OCI-M2 (cell line): ENCODE measurements at regions not wholly inside any gene's neighbourhood (a gene's known extent, or its start where the extent isn't known, plus 50 kb on each side); places are given as distances from the start of the nearest gene placed in this dataset.

Source experiments
- DNase-seq: peaks from one replicate; lab custom pipeline; 2025; ENCODE audit not compliant: unreplicated experiment; lab: John Stamatoyannopoulos, UW

DNA sequence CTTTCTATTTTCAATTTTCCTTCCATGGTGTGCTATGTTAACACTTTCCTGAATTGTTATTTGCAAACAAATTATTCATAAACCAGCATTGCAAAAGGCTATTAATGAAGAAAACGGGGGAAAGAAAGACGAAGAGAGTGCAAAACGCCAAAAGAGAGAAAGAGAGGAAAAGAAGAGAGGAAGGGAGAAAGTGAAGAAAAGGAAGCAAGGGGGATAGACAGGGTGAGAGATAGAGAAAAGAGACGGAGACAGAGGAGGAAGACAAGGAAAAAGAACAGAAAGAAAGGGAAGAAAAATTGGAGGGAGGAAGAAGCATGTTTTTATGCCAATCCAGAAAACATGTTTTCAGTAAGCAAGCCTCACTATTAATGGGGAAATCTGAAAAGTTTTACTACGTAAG is 310.6 kb downstream of the TFEC start:
- no peak for DNase-seq

DNA sequence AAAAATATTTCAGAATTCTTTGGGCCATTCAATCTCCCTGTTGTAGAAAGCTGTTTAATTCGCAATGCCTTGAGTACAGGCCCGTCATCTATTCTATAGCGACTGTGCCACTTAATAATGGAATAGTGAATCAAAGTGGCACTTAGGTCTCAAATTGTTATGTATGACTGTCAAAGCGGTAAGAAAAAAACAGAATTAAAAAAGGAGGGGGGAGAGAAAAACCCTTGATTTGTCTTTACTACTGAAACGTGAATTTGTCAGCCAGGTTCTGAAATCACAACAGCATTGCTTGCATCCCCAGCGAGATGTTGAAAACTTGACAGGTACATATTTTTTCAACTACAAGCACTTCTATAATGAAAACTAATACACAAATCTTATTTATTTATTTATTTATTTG is 320.9 kb downstream of the TFEC start:
- DNase-seq: no peak

DNA sequence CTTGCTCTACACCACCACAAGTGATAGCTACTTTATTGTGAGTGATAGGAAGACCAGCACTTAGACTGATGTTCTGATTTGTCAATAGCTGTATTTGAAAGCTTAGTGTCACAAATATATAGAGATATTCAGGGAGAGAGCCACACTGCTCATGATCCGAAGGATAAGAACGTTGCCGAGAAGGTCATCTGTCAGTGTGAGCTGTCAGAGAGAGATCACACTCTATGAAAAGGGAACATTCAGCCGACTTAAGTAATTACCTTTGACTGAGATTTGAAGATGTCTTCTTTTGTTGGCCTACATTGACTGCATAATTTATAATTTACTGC is 322.6 kb downstream of the TFEC start:
- no peak for DNase-seq

DNA sequence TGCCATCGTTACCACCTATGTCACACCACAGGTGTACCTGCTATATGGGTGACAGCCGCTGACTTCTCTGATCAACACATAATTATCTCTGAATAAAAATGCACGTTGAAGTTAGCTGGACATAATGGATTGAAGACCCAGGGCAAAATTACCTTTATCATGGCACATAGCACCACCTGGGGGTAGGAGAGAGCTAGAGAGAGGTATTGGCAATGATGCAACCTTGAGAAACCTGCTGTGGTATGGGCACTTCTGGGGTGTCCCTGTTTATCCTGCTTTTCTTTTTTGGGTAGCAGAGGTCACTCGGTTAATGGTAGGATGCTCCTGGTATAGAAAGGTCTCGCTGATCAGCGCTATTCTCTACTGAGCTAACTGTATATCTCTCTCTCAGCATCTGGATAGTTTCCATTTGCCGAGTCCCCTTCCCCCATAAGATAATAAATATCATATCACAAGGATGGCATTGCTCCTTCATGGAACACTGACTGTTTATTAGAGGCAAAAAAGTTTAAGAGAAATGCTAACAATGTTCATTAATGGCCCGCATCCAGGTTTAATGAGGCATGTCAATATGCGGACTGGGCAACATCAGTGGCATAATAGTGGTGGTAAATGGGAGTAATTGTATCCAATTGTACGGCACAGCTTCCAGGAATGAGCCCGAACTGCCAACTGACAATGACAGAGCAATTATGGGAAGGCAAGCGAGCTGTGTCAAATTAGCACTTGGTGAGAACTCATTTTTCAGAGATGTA is 323.1 kb downstream of the TFEC start:
- no peak for DNase-seq

DNA sequence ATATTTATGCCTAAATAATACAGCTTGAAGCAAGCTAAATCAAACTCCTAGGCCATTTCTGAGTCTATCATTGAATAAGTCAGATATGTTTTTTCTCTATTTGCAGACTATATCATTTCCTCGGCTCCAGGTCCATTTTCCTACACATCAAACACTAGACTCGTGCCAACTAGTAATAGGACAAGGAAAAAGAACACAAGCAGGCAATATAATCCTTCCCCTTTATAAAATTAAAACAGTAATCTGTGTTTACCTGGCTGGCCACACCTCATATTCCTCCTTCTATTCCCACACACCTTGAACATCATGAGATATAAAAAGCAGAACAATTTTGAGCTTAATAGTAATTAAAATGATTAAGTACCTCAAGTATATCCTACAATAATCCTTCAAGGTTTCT is 325.7 kb downstream of the TFEC start:
- no peak for DNase-seq

DNA sequence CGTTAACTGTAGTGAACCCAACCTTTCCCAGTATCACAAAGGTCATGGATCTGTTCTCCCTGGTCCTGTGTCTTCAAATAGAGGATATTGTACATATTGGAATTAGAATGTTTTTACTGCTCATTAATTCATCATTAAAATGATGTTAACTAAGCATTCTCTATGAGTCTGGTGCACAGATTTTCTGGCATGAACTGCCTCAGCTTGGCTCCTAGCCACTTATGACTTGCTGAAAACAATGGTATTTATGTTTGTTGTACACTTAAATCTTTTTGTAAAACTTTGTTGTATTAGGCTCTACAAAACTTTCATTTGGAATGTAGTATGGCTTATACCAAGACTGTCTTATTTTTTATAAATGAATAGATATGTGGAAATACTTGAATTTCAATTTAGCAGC is 329.4 kb downstream of the TFEC start:
- DNase-seq: no peak

DNA sequence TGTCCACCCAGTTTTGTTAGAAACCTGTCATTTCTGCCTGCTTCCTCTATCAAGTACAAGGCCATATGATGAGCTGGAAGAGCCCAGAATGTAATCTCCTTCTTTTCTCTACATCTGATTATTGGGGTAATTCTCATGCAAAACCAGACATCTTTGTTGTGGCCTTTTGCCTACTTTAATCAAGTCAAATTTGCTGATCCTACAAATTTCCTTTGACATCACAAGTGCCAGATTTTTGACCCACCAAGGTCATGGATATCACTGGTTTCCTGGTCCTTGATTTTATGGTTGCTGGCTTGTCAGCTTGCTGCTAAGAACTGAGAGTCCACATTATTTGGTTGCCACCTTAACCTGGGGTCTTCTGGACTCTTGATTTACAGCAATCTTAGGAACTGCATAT is 336.1 kb downstream of the TFEC start:
- DNase-seq: no peak

DNA sequence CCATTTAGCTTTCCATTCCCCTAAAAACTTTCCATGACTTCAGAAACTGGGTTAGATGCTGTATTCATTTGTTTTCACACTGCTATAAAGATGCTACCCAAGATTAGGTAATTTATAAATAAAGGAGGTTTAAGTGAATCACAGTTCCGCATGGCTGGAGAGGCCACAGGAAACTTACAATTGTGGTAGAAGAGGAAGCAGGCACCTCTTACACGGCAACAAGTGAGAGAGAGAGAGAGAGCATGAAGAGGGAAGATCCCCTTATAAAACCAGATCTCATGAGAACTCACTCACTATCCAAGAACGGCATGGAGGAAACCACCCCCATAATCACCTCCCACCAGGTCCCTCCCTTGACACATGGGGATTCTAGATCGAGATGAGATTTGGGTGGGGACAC is 336.8 kb downstream of the TFEC start:
- DNase-seq: no peak

DNA sequence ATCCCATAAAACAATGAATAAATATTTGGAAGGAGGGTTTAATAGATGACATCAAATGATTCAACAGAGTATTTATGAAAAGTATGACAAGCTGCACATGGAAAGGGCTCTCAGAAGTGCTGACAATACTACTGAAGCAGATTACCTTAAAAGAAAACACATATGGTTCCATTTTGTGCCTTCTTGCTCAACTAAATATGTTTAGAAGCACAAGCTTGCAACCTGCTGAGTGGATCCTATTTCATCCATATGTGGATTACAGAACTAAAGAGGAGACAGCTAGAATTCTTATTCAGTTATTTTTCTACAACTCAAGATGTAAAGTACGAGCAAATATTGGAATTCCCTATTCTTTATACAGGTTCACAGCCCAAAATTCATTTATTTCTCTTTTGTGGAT is 340.6 kb downstream of the TFEC start:
- no peak for DNase-seq

DNA sequence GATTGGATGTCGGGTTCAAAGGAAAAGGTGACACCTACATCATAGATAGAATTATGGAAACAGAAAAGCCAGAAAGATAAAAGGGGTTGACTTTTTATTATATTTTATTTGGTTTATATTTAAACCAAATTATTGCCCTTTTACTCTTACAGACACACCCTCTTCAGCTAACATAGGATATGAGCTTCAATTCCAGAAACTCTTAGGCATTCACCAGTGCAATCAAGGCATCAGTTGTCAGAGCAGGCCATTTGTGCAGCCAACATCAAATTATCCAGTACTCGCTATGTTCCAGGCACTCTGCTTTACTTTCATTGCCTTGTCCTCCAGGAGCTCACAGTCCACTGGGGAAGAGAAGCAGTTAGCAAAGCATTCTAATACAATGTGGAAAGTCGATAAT is 347.5 kb downstream of the TFEC start:
- no peak for DNase-seq

DNA sequence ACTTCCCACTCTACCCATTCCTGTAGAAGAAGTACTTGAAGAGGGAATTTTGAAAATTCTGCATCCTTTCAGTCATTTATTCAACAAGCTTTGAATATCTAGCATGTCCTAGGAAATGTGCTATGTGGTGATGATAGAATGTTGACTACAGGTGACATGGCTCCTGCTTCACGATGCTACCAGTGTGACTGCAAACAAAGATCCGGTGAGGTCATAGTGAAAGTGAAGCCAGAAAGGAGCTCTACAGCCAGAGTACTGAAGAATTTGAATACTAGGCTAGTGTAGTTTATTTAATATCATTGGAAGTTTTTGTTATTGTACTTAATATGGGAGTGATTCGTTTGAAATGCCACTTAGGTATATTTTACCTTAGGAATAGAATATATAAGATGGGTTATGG is 348.1 kb downstream of the TFEC start:
- DNase-seq: no peak

DNA sequence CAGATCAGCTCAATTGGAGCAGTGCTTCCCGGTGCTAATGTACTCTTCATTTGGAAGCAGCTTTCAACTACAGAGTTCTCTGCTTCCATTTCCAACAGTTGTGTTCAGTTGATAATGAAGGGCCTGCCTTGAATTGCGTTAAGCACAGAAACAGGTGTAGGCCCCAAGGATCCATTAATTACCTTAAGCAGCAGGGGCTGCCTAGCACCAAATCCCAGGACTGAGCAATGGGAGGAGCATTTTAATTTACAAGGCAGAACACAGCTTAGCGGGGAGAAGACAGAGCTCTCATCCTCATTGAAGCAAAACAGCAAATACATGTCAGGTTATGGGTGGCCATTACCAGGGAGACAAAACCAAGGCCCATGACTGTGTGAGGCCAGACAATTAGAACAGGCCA is 349.6 kb downstream of the TFEC start:
- DNase-seq: no peak

DNA sequence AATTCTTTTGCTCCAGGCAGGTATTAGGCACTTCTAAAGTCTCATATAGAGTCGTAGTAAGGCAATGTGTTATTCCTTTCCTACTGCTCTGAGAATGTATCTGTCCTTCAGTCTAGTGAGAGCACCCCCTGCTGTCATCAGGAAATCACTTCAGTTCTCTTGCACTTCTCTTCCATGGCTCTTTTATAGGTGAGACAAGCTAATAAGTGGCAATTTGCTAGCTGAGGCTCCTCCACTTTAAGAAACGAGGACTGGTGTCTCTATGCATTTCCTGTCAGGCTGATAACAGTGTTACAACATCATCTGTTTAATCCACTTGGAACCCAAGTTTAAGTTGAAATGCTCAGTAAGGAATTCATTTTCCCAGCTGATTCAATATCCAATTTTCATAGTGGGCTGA is 350.6 kb downstream of the TFEC start:
- DNase-seq: no peak

DNA sequence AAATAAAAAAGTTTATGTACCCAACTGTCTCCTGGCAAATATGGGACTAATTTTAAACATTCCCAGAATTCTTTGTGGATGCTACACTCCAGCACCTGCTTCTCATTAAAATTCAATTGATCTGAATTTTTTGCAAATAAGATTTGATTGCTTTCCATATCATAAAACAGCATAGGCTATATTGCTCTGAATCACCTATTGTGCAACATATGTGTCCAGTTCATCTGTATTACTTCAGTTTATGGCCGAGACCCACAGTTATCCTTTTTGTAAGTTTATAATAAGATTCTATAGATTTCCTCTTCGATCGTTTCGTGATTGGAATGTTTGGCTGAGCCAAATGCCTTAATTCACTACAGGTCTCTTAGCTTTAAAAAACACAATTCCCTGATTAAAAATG is 351.1 kb downstream of the TFEC start:
- no peak for DNase-seq

DNA sequence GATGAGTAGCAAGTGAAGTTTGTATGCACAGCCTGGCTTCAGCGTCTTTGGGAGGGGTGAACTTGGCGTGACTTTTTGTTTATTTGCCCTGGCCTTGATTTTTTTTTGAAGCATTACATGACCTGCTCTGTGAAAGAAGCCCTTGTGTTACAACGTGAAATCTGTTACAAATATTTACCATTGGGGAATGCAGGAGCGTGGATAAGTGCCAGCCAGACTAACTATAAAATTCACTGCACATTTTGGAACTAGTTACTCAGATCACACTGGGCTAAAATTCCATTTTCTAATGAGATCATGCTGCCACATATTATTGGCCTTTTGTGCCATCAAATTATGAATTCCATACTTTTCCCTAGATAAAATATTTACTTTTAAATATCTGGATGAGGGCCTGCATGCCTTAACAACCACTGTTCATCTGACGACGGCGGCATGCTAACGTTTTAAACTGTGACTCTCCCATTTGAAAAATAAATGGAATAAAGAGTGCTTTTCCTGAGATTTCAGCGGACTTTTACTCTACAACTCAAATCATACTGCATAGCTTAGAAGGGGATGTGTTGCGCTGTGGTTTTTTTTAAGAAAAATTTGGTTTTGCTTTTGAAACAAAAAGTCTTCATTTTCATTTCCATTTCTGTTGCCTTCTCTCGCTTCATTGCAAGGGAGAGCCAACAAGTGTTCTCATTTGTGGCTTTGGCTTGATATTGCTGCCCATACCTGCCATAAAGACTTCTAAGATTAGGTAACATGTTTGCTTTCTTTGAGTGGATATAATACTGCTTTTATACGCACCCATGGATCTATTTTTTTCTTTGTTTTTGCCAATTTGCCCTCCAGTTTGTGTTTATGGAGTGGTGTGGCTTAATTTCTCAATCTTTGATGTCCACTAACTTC is 352.2 kb downstream of the TFEC start:
- no peak for DNase-seq

DNA sequence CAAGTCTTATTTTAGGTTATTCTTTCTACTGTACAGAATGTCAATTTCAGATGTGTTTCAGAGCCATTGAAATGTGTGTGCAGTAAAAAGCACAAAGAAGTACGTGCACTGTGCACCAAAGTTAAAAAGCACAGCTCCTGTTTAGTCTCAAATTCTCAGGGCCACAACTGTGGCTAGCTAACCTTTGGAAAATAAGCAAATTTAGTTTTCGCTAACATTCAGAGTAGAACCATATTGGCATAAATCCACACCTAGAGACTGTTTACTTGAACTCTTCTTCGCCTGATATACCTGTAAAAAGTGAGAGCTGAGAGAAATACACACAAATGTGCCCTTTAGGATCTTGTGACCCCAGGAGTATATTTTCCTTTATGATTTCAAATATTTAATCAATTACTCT is 353.9 kb downstream of the TFEC start:
- DNase-seq: no peak

DNA sequence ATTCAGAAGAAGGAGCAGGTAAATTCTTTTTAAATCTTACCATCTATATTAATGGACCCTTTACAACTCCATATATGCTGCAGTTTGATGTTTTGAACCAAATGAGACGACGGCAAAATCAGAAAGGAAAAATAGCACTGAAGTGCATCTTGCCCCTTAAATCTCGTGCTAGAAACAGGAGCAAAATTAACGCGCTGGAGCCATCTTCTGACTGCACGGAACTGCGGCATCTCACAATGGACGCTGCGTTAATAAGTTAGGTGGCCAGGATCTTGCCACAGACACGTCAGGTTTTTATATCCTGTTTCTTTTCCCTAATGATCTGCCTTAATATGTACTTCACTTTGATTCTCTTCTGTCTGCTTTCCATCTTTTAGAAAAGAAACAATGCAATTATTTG is 354.5 kb downstream of the TFEC start:
- no peak for DNase-seq

DNA sequence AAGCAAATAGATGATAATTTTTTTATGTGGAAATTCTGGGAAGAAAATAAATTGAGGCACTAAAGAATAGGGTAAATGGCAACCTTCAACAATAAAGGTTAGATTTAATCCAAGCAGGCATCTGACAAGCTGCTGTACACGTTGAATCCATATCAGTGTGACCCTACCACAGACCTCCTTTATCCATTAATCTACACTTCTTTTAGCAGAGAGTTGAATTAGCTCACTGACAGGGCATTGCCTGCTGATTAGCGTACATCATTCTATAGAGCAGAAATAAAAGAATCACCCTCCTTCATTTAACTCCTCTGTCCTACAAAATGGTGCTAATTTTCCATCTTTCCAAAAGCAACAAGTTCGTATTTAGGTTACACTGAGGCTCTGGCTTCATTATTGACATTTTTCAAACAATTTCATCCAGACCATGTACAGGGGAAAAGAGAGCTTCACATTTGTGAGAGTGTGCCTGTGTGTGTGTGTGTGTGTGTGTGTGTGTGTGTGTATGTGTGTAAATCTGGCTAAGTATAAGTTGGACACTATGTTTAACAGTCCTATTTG is 356.0 kb downstream of the TFEC start:
- no peak for DNase-seq

DNA sequence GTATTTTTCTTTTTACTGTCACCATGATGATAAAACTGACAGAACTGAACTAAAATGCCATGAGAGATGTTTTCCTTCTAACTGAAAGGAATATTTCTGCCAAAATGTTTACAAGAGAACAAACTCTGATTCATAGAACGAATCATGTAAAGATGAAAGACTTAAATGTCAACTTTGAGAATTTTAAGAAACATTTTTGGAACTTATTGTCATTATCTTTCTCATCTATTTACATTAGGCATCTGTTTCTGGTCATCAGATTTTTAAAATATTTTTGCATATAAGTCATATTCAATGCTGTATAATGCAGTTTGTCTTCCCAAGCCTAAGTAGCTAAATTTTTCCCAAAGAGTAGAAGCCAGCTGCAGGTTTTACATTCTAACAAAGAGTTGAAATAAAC is 358.5 kb downstream of the TFEC start:
- DNase-seq: no peak

DNA sequence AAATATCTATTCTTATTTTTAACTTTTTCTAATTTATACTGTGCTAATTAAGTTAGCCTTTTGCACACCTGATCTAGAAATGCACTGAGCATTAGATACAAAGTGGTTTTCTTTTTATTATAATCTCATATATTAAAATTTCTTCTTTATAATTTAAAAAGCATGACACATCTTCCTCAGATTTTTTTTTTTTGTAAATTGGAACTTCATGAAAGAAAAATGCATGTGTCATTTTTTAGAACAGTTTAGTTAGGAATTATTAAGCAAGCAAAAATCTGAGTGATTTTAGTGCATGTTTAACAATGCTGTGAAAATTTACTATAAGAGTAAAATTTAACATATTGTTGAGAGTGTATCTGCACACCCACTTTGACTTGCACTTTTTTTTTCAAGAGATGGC is 367.9 kb downstream of the TFEC start:
- DNase-seq: no peak

DNA sequence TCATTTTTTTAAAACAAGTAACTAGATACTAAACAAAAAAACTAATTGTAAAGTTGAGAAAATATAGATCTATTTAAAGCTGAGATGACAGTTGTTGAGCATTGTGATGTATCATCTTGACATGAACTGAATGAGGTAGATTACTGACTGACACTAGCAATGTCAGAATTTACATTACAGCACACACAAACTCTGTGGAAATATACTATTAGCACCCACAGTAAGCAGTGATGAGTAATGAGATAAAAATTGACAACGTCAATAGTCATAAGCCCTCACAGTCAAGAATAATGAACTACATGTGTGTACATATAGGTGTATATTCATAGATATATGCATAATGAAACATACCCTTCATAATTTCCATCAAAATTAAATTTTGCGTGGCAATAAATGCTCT is 368.4 kb downstream of the TFEC start:
- no peak for DNase-seq

DNA sequence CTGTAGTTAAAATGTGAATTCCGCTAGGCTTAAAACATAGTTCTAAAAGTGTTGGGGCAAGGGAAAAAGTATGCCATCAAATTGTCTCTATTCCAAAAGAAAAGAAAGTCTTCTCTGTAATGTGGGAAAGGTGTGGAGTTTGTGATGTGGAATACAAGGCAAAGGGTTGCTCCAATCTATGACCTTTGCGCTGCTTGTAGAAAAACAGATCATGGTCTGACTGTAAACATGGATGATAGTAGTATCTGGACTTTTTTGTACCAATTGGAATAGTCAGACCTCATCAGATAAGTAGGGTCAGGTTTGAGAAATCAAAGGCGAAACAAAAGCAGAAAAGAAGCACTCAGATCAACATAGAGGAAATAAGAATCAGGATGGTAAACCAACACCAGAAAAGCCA is 372.3 kb downstream of the TFEC start:
- no peak for DNase-seq
